ENCODE measurements at regions not wholly inside any gene's neighbourhood (a gene's known extent, or its start where the extent isn't known, plus 50 kb on each side); places are given as distances from the start of the nearest gene placed in this dataset.
A peak's percentile ranks its signal among the peaks of the same experiment; 100 is the strongest.

DNA sequence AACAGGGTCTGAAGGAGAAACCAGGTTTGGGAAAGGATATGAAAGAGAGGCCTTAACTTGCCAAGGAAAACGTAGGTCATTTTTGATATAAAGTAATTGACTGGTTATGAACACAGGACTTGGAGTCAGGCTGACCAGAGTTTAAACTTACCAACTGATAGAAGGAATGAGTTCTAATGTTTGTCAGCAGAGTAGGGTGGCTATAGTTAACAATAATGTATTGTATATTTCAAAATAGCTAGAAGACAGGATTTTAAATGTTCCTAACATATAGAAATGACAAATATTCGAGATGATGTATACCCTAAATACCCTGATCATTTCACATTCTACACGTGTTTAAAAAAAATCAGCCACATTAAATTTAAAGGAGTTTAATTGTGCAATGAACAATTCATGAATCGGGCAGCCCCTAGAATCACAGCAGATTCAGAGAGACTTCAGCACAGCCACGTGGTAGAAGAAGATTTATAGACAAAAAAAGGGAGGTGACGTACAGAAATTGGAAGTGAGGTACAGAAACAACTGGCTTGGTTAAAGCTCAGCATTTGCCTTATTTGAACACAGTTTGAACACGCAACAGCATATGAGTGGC lies 52.5 kb upstream of the PLEKHG7 start:
- Histone ChIP-seq H3K4me1 (no peaks in the 10 kb centered on the region), H3K4me3 (no peak overlapping the region), H3K27me3 (no peaks in the 10 kb centered on the region), H3K36me3 (no peaks in the 10 kb centered on the region), H3K27ac (no peak overlapping the region), H3K9me3 (no peaks in the 10 kb centered on the region)
- DNase-seq (no peak), ATAC-seq (peak in 1 of 4 donors; percentile 19)
- TF ChIP-seq, protein P1, sequence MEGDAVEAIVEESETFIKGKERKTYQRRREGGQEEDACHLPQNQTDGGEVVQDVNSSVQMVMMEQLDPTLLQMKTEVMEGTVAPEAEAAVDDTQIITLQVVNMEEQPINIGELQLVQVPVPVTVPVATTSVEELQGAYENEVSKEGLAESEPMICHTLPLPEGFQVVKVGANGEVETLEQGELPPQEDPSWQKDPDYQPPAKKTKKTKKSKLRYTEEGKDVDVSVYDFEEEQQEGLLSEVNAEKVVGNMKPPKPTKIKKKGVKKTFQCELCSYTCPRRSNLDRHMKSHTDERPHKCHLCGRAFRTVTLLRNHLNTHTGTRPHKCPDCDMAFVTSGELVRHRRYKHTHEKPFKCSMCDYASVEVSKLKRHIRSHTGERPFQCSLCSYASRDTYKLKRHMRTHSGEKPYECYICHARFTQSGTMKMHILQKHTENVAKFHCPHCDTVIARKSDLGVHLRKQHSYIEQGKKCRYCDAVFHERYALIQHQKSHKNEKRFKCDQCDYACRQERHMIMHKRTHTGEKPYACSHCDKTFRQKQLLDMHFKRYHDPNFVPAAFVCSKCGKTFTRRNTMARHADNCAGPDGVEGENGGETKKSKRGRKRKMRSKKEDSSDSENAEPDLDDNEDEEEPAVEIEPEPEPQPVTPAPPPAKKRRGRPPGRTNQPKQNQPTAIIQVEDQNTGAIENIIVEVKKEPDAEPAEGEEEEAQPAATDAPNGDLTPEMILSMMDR (IDR thresholded peaks at IDR 0.05), result no peak
- TF ChIP-seq POLR2A (IDR thresholded peaks at IDR 0.05), result no peak
- WGBS (ENCODE audit: insufficient coverage, low coverage, low lambda C conversion rate, missing lambda C conversion rate), result 43% methylated on average over 7 of the region's 7 CpGs
- intact Hi-C loops (cut with DNase I), result no loop called here

DNA sequence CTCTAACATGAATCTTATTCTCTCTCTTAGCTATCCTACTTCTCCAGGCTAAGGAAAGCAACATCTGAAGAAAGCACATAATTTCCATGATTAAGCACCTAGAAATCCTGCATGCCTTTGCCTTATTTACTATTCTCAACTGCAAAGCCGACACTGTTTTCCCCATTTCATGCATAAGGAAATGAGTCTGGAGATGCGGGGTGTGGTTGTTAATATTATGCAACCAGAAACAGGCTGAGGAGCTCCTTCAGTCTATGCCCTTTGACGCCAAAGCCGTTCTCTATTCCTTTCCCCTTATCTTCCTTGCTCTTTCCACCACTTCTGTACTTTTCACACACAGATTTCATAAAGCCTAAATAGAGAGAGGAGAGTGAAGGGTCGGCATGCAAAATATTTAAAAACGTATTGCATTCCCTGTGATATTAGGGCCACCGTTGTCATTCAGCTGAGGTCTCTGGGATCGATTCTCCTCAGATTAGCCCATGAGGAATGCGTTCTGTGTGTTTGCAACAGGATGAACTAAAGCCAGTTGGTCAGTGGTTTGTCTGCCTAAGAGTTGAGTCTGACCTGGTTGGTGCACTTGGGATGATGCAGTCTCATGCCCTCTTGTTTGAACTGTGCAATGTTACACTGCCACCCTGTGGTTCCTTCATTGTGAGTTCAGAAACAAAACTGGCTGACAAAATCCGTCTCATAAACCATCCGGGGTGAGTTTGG lies 53.1 kb upstream of the PLEKHG7 start:
- Histone ChIP-seq H3K9me3 (no peaks in the 10 kb centered on the region), H3K27me3 (no peaks in the 10 kb centered on the region), H3K4me3 (no peak overlapping the region), H3K4me1 (no peaks in the 10 kb centered on the region), H3K27ac (no peak overlapping the region), H3K36me3 (no peaks in the 10 kb centered on the region)
- TF ChIP-seq, protein P1 (IDR thresholded peaks at IDR 0.05), result peak; percentile 71 to 90 (median 76)
- TF ChIP-seq POLR2A (IDR thresholded peaks at IDR 0.05), result no peak
- DNase-seq (peak in 1 of 3 donors; percentile 70), ATAC-seq (peak; percentile 99 to 100 (median 99))
- intact Hi-C loops (cut with DNase I), result no loop called here
- 27% methylated on average over 11 of the region's 11 CpGs for WGBS (ENCODE audit: insufficient coverage, low coverage, low lambda C conversion rate, missing lambda C conversion rate)

DNA sequence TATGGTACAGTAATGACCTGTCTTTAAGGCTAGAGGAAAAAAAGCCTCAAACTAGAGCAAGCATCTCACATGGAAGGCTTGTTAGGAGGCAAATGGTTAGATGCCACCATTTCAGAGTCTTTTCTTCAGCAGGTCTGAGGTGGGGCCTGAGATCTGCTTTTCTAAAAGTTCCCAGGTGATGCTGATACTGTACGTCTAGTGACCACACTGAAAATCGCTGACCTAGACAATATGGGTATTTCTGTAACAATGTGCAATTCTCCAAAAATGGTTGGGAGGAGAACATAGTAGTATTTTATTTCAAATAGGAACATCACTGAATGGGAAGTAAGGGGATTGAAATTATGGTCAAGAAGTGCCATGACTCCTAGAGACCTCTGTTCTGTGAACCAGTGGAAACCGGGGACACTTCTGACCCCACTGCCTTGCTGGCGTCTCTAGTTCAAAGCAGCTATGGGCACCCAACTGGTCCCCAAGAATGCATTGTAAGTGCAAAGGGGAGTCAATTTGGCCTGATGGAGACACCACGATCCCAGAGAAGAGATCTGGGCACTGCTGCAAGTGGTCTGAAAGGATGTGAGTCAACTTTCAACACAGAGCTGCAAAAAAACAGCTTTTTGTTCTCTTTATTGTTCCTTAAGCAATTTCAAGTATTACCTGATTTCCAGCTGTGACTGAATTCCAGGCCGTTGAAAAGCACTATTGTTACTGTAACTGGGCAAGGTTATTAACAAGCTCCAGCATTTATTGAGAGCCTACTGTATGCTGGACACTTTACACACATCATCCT lies 54.4 kb upstream of the PLEKHG7 start:
- no peak for ATAC-seq

DNA sequence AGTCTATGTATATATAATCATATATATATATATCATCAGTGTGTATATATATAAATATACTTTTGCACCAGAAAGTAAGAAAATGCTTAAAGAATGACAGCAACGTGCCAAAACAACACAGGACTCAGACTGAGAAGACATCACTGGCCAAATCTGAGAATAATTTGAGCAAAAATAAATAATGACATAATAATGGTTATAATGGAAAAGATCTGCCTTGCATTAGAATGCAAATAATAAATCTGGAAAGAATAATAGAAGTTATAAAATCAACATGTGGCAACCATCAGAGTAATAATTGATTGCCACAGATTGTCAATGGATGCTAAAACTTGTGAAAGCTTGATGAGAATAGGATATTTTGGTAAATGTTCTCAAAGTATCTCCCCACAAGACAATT lies 61.5 kb upstream of the PLEKHG7 start:
- Histone ChIP-seq H3K4me1 (no peaks in the 10 kb centered on the region), H3K36me3 (no peaks in the 10 kb centered on the region), H3K4me3 (no peak overlapping the region), H3K9me3 (no peaks in the 10 kb centered on the region), H3K27me3 (no peaks in the 10 kb centered on the region), H3K27ac (no peak overlapping the region)
- 21% methylated on average over 1 of the region's 1 CpG for WGBS (ENCODE audit: insufficient coverage, low coverage, low lambda C conversion rate, missing lambda C conversion rate)
- TF ChIP-seq POLR2A (IDR thresholded peaks at IDR 0.05), result no peak
- TF ChIP-seq, protein P1 (IDR thresholded peaks at IDR 0.05), result no peak
- ATAC-seq, result no peak
- intact Hi-C loops (cut with DNase I), result no loop called here
- no peak for DNase-seq

More for the DNA sequence above, 54.4 kb upstream of the PLEKHG7 start:
- no peaks in the 10 kb centered on the region for H3K27me3 ChIP-seq
- TF ChIP-seq, protein P1 (IDR thresholded peaks at IDR 0.05), result no peak
- no peak for TF ChIP-seq POLR2A (IDR thresholded peaks at IDR 0.05)
- no peaks in the 10 kb centered on the region for H3K36me3 ChIP-seq
- no peaks in the 10 kb centered on the region for H3K9me3 ChIP-seq
- 65% methylated on average over 4 of the region's 6 CpGs for WGBS (ENCODE audit: insufficient coverage, low coverage, low lambda C conversion rate, missing lambda C conversion rate)
- H3K4me3 ChIP-seq, result no peak overlapping the region
- no peaks in the 10 kb centered on the region for H3K4me1 ChIP-seq
- H3K27ac ChIP-seq, result no peak overlapping the region
- intact Hi-C loops (cut with DNase I), result no loop called here
- DNase-seq, result no peak
